Mesenchymal stem cell (in vitro differentiated cells and primary cell): ENCODE measurements at regions not wholly inside any gene's neighbourhood (a gene's known extent, or its start where the extent isn't known, plus 50 kb on each side); places are given as distances from the start of the nearest gene placed in this dataset.
A peak's percentile ranks its signal among the peaks of the same experiment; 100 is the strongest.

Experiments
- DNase-seq: peaks from one replicate; pipeline ENCODE4 v3.0.0-alpha.2; 2013
- H2AFZ ChIP-seq: one replicate; pipeline ENCODE4 v1.6.1; 2013; ENCODE audit warnings: low read depth, mild to moderate bottlenecking, control low read depth, inconsistent platforms, low read length, moderate library complexity
- H2AK5ac ChIP-seq: 2 replicates; pipeline ENCODE4 v1.6.1; 2013; ENCODE audit warnings: low read length, moderate library complexity, mild to moderate bottlenecking, inconsistent platforms; ENCODE audit not compliant: severe bottlenecking
- H2BK120ac ChIP-seq: one replicate; pipeline ENCODE4 v1.6.1; 2013; ENCODE audit warnings: low read depth, mild to moderate bottlenecking, inconsistent platforms, low read length, moderate library complexity
- H2BK12ac ChIP-seq, 2 experiments: one replicate each; pipeline ENCODE4 v1.6.1; 2013; ENCODE audit warnings: inconsistent platforms in 2 of 2, low read length in 2 of 2, mild to moderate bottlenecking in 2 of 2, moderate library complexity in 2 of 2, control low read depth in 1 of 2
- H2BK15ac ChIP-seq: one replicate; pipeline ENCODE4 v1.6.1; 2013; ENCODE audit warnings: mild to moderate bottlenecking, low read depth, inconsistent platforms; ENCODE audit not compliant: poor library complexity, severe bottlenecking
- H2BK5ac ChIP-seq: 2 replicates; pipeline ENCODE4 v1.6.1; 2013; ENCODE audit warnings: low read depth, mild to moderate bottlenecking, low read length, control low read depth, inconsistent platforms; ENCODE audit not compliant: poor library complexity, severe bottlenecking
- H3K14ac ChIP-seq, 2 experiments: one replicate each; pipeline ENCODE4 v1.6.1; 2013; ENCODE audit warnings: inconsistent platforms in 2 of 2, low read length in 2 of 2, control low read depth in 1 of 2, mild to moderate bottlenecking in 1 of 2, moderate library complexity in 1 of 2
- H3K18ac ChIP-seq, 2 experiments: one replicate each; pipeline ENCODE4 v1.6.1; 2013; ENCODE audit warnings: inconsistent platforms in 2 of 2, low read length in 2 of 2, control low read depth in 1 of 2, low read depth in 1 of 2, mild to moderate bottlenecking in 1 of 2
- H3K23ac ChIP-seq, 2 experiments: one replicate each; pipeline ENCODE4 v1.6.1; 2013; ENCODE audit warnings: inconsistent platforms in 2 of 2, low read length in 2 of 2, mild to moderate bottlenecking in 2 of 2, moderate library complexity in 2 of 2, control low read depth in 1 of 2
- H3K27ac ChIP-seq: 2 replicates; pipeline ENCODE4 v1.5.1; 2013; ENCODE audit warnings: mild to moderate bottlenecking, moderate library complexity, low read length, control low read depth, inconsistent platforms; ENCODE audit not compliant: poor library complexity, severe bottlenecking
- H3K27me3 ChIP-seq, 2 experiments: 2 replicates each; pipeline versions ENCODE4 v1.6.1 to v1.7.0; 2013; ENCODE audit warnings: low read length in 2 of 2, mild to moderate bottlenecking in 2 of 2, moderate library complexity in 2 of 2, control low read depth in 1 of 2, inconsistent platforms in 1 of 2; ENCODE audit not compliant: control insufficient read depth in 1 of 2, insufficient read depth in 1 of 2
- H3K36me3 ChIP-seq, 2 experiments: 2 replicates each; pipeline versions ENCODE4 v1.6.1 to v1.7.0; 2013; ENCODE audit warnings: low read length in 2 of 2, control low read depth in 1 of 2, inconsistent platforms in 1 of 2, low read depth in 1 of 2, mild to moderate bottlenecking in 1 of 2; ENCODE audit not compliant: insufficient read depth in 2 of 2, control insufficient read depth in 1 of 2
- H3K4ac ChIP-seq, 2 experiments: one replicate each; pipeline ENCODE4 v1.6.1; 2013; ENCODE audit warnings: inconsistent platforms in 2 of 2, low read length in 2 of 2, mild to moderate bottlenecking in 2 of 2, moderate library complexity in 2 of 2, control low read depth in 1 of 2, low read depth in 1 of 2
- H3K4me1 ChIP-seq: 2 replicates; pipeline ENCODE4 v1.6.1; 2013; ENCODE audit warnings: low read depth, low read length, control low read depth; ENCODE audit not compliant: control insufficient read depth, insufficient read depth
- H3K4me2 ChIP-seq: 2 replicates; pipeline ENCODE4 v1.6.1; 2013; ENCODE audit warnings: low read length, mild to moderate bottlenecking, inconsistent platforms; ENCODE audit not compliant: poor library complexity, severe bottlenecking
- H3K4me3 ChIP-seq, 2 experiments: 2 replicates each; pipeline versions ENCODE4 v1.5.1 to v1.7.0; 2013; ENCODE audit warnings: low read length in 2 of 2, mild to moderate bottlenecking in 2 of 2, control low read depth in 1 of 2, low read depth in 1 of 2; ENCODE audit not compliant: insufficient read depth in 1 of 2
- H3K79me1 ChIP-seq: replicated peaks from 2 replicates; pipeline ENCODE4 v1.6.1; 2013; ENCODE audit warnings: mild to moderate bottlenecking, control low read depth, low read length, inconsistent platforms; ENCODE audit not compliant: poor library complexity, severe bottlenecking
- H3K9ac ChIP-seq: 2 replicates; pipeline ENCODE4 v1.7.0; 2013; ENCODE audit warnings: mild to moderate bottlenecking, low read length, moderate library complexity
- H3K9me3 ChIP-seq: 2 replicates; pipeline ENCODE4 v1.7.0; 2013; ENCODE audit warnings: mild to moderate bottlenecking, low read length; ENCODE audit not compliant: control insufficient read depth
- H4K8ac ChIP-seq: one replicate; pipeline ENCODE4 v1.6.1; 2013; ENCODE audit warnings: inconsistent platforms, mild to moderate bottlenecking, low read length, moderate library complexity
- H4K91ac ChIP-seq: one replicate; pipeline ENCODE4 v1.6.1; 2013; ENCODE audit warnings: mild to moderate bottlenecking, low read length, inconsistent platforms
- WGBS: methylation state at CpG from one replicate; pipeline ENCODE4 v1.1.7; 2013; ENCODE audit warnings: mixed read lengths; 5-methylcytosine and 5-hydroxymethylcytosine counted together

- H3K27ac ChIP-seq, result no peak overlapping the region
- no peak overlapping the region for H2AK5ac ChIP-seq
- peaks cover 0 to 2% of the 10 kb centered on the region in 2 experiments for H3K27me3 ChIP-seq
- no peak overlapping the region for H3K14ac ChIP-seq
- H2BK12ac ChIP-seq, result no peak overlapping the region
- H3K18ac ChIP-seq, result no peak overlapping the region
- no peak overlapping the region for H3K4me2 ChIP-seq
- H2BK5ac ChIP-seq, result no peak overlapping the region
- no peak overlapping the region for H2AFZ ChIP-seq
- no peak for DNase-seq
- H4K8ac ChIP-seq, result no peak overlapping the region
- no peak overlapping the region for H4K91ac ChIP-seq
- H3K36me3 ChIP-seq, result no peaks in the 10 kb centered on the region
- no peak overlapping the region for H2BK120ac ChIP-seq
- WGBS, result 84% methylated on average over 11 of the region's 11 CpGs
- H3K79me1 ChIP-seq, result no peaks in the 10 kb centered on the region
- H3K9me3 ChIP-seq, result peaks cover 16% of the 10 kb centered on the region
- no peak overlapping the region for H3K4ac ChIP-seq
- no peak overlapping the region for H3K9ac ChIP-seq
- H3K4me1 ChIP-seq, result peaks cover 9% of the 10 kb centered on the region
- no peak overlapping the region for H3K4me3 ChIP-seq
- H2BK15ac ChIP-seq, result no peak overlapping the region
- no peak overlapping the region for H3K23ac ChIP-seq
Observed at GRCh38 chr10:124296813-124297788, 121.6 kb downstream of the OAT start.

- H3K79me1 ChIP-seq, result no peaks in the 10 kb centered on the region
- no peak overlapping the region for H3K4me2 ChIP-seq
- H3K4me3 ChIP-seq, result no peak overlapping the region
- no peak overlapping the region for H3K14ac ChIP-seq
- H3K18ac ChIP-seq, result peak overlapping the region in 1 of 2 experiments; percentile 37
- no peak overlapping the region for H2AK5ac ChIP-seq
- H3K23ac ChIP-seq, result no peak overlapping the region
- H3K4me1 ChIP-seq, result peaks cover 7% of the 10 kb centered on the region
- peaks cover 16% of the 10 kb centered on the region for H3K9me3 ChIP-seq
- no peak for DNase-seq
- no peak overlapping the region for H2BK5ac ChIP-seq
- WGBS, result 63% methylated on average over 8 of the region's 9 CpGs
- peak overlapping the region; percentile 7 for H2BK120ac ChIP-seq
- H3K27me3 ChIP-seq, result peaks cover 0 to 2% of the 10 kb centered on the region in 2 experiments
- H4K8ac ChIP-seq, result no peak overlapping the region
- H4K91ac ChIP-seq, result peak overlapping the region; percentile 10
- no peak overlapping the region for H3K9ac ChIP-seq
- H2AFZ ChIP-seq, result no peak overlapping the region
- H3K36me3 ChIP-seq, result no peaks in the 10 kb centered on the region
- H3K4ac ChIP-seq, result no peak overlapping the region
- H2BK15ac ChIP-seq, result no peak overlapping the region
- no peak overlapping the region for H2BK12ac ChIP-seq
- H3K27ac ChIP-seq, result no peak overlapping the region
Observed at GRCh38 chr10:124296121-124296812, 122.5 kb downstream of the OAT start.

GRCh38 chr10:124294811-124295770, 123.6 kb downstream of the OAT start:
- H3K14ac ChIP-seq, result no peak overlapping the region
- H3K79me1 ChIP-seq, result no peaks in the 10 kb centered on the region
- no peak overlapping the region for H2AK5ac ChIP-seq
- H2BK15ac ChIP-seq, result no peak overlapping the region
- no peak for DNase-seq
- no peak overlapping the region for H3K4me2 ChIP-seq
- no peak overlapping the region for H3K4ac ChIP-seq
- H2BK12ac ChIP-seq, result no peak overlapping the region
- H3K27me3 ChIP-seq, result peaks cover 0 to 1% of the 10 kb centered on the region in 2 experiments
- no peak overlapping the region for H2BK120ac ChIP-seq
- no peak overlapping the region for H3K4me3 ChIP-seq
- H3K9ac ChIP-seq, result no peak overlapping the region
- 89% methylated on average over 22 of the region's 22 CpGs for WGBS
- peaks cover 13% of the 10 kb centered on the region for H3K4me1 ChIP-seq
- H4K91ac ChIP-seq, result no peak overlapping the region
- H2AFZ ChIP-seq, result no peak overlapping the region
- H3K18ac ChIP-seq, result no peak overlapping the region
- no peak overlapping the region for H3K27ac ChIP-seq
- H3K9me3 ChIP-seq, result peaks cover 6% of the 10 kb centered on the region
- no peak overlapping the region for H2BK5ac ChIP-seq
- H3K23ac ChIP-seq, result no peak overlapping the region
- H4K8ac ChIP-seq, result no peak overlapping the region
- H3K36me3 ChIP-seq, result no peaks in the 10 kb centered on the region
